AG04450 (cell line): ENCODE measurements at regions not wholly inside any gene's neighbourhood (a gene's known extent, or its start where the extent isn't known, plus 50 kb on each side); places are given as distances from the start of the nearest gene placed in this dataset.

Experiments
- CTCF ChIA-PET: fragments of 300-600, 350-600 bp; formaldehyde crosslinking; extraction: SDS; loops from one replicate; lab custom pipeline; 2022; ENCODE audit warnings: antibody characterized with exemption, inconsistent platforms; lab: Charles Lee
- POLR2A ChIA-PET: fragments of 350-600 bp; formaldehyde crosslinking; extraction: SDS; loops from one replicate; lab custom pipeline; 2021; ENCODE audit warnings: antibody characterized with exemption, inconsistent platforms; lab: Yijun Ruan, JAX
- DNase-seq: peaks from one replicate; pipeline ENCODE4 v3.0.0-alpha.2; 2011; ENCODE audit warnings: low read depth, low spot score
- H3K27ac ChIP-seq: one replicate; pipeline ENCODE4 v1.5.1; 2012; ENCODE audit warnings: low read depth, low read length, control low read depth
- H3K27me3 ChIP-seq: one replicate; pipeline ENCODE4 v1.6.0; 2012; ENCODE audit warnings: low read length; ENCODE audit not compliant: control insufficient read depth, insufficient read depth
- H3K4me3 ChIP-seq: 2 replicates; pipeline ENCODE4 v1.5.1; 2011; ENCODE audit warnings: mild to moderate bottlenecking, low read depth, low read length, control low read depth
- H3K9me3 ChIP-seq: 2 replicates; pipeline ENCODE4 v1.5.1; 2012; ENCODE audit warnings: low read length; ENCODE audit not compliant: control insufficient read depth, insufficient read depth
- CTCF ChIP-seq: IDR thresholded peaks from 2 replicates; pipeline ENCODE4 v1.5.1; 2011; ENCODE audit warnings: low read depth, low read length, control low read depth, inconsistent platforms

- DNase-seq = no peak
- Histone ChIP-seq H3K4me3 (no peak overlapping the region), H3K27me3 (no peaks in the 10 kb centered on the region), H3K9me3 (no peaks in the 10 kb centered on the region; the same call in 1 of the 2 replicates), H3K27ac (no peak overlapping the region)
- CTCF ChIA-PET = no interaction called here
- no peak for TF ChIP-seq CTCF
- POLR2A ChIA-PET = no interaction called here
These were observed 755.7 kb upstream of the GRM7 start for GRCh38 chr3:6105187-6105586.

GRCh38 chr3:6108957-6109356 is 752.0 kb upstream of the GRM7 start:
- POLR2A ChIA-PET = no interaction called here
- no peak overlapping the region for H3K27ac ChIP-seq
- TF ChIP-seq CTCF = no peak
- CTCF ChIA-PET = no interaction called here
- DNase-seq = no peak
- H3K4me3 ChIP-seq = no peak overlapping the region
- H3K27me3 ChIP-seq = no peaks in the 10 kb centered on the region
- no peaks in the 10 kb centered on the region; the same call in 1 of the 2 replicates for H3K9me3 ChIP-seq

- TF ChIP-seq CTCF = no peak
- Histone ChIP-seq H3K9me3 (no peaks in the 10 kb centered on the region), H3K27ac (no peak overlapping the region), H3K27me3 (no peaks in the 10 kb centered on the region), H3K4me3 (no peak overlapping the region)
- no peak for DNase-seq
- ChIA-PET CTCF (no interaction called here), POLR2A (no interaction called here)
These were observed 750.5 kb upstream of the GRM7 start for GRCh38 chr3:6110451-6110850.

GRCh38 chr3:6112546-6112945 is 748.4 kb upstream of the GRM7 start:
- CTCF ChIA-PET = no interaction called here
- TF ChIP-seq CTCF = no peak
- no peaks in the 10 kb centered on the region for H3K27me3 ChIP-seq
- H3K9me3 ChIP-seq = no peaks in the 10 kb centered on the region
- H3K27ac ChIP-seq = no peak overlapping the region
- H3K4me3 ChIP-seq = no peak overlapping the region
- no peak for DNase-seq
- POLR2A ChIA-PET = no interaction called here

GRCh38 chr3:6113338-6113737 is 747.6 kb upstream of the GRM7 start:
- CTCF ChIA-PET = no interaction called here
- no peaks in the 10 kb centered on the region for H3K27me3 ChIP-seq
- H3K9me3 ChIP-seq = no peaks in the 10 kb centered on the region
- POLR2A ChIA-PET = no interaction called here
- no peak overlapping the region for H3K27ac ChIP-seq
- H3K4me3 ChIP-seq = no peak overlapping the region
- TF ChIP-seq CTCF = no peak
- no peak for DNase-seq
